ENCODE measurements at regions not wholly inside any gene's neighbourhood (a gene's known extent, or its start where the extent isn't known, plus 50 kb on each side); places are given as distances from the start of the nearest gene placed in this dataset.
"Not testable (repeated sequence)": the region's sequence is repeated elsewhere in the genome, so short reads cannot be mapped to it uniquely, and the experiment has no call there.

DNA sequence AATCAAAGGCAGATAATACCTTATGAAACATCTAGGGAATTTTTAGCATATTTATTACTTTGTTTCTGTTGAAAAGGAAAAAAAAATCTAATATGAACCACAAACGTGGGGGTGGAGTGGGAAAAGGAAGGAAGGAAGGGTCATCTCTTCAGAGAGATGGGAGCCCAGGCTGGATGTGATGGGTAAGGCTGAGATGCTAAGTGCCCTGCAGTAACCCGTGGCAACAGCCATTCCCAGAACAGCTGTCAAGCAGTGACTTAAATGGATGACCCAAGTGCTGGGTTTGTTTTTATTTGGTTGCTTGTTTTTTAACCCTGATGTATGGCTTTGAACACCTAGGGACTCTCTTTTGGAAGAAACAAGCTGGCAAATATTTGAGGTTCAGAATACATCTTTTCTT, 50.7 kb upstream of the KLF7 start:
- DNase-seq (ENCODE audit: low spot score) = no peak

DNA sequence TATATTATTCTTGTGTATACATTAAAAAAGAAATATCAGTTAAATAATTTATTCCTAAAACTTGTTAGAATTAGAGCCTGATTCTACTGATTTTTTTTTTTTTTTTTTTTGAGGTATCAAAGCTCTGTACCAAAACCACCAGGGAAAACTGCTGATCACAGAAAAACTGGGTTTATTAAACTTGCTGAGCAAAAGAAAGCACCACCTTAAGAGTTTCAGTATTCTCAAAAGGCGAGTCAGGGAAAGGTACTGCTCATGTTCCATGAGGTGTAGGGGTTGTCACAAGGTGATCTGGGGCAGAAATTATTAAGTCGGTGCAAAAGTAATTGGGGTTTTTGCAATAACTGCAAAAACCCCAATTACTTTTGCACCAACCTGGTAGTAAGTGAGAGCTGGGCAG, 51.7 kb upstream of the KLF7 start:
- DNase-seq (ENCODE audit: low spot score) = no peak

DNA sequence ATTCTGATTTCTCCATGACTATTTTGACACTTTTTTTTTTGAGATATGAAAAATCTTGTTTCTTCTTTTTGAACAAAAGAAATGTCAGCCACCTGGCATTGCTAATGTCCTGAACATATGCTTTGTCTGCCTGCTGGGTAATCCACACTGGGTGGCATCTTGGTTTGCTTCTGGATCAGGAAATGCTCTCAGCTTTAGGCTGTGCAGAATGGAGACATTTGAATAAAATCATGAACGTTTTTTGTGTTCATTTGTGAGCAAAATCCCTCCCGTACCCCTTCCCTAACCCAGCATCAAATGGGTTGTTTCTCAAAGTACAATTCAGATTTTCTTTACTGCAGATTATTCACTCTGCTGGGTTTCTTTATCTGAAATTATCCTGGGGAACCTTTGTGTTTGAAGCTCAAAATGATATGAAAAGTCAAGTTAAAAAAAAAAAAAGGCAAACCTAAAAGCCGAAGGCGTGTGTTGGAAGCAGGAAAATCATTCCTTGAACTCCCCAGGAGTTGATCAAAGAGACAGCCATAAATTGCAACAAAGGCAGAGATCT, 53.4 kb upstream of the KLF7 start:
- DNase-seq (ENCODE audit: low spot score) = no peak

DNA sequence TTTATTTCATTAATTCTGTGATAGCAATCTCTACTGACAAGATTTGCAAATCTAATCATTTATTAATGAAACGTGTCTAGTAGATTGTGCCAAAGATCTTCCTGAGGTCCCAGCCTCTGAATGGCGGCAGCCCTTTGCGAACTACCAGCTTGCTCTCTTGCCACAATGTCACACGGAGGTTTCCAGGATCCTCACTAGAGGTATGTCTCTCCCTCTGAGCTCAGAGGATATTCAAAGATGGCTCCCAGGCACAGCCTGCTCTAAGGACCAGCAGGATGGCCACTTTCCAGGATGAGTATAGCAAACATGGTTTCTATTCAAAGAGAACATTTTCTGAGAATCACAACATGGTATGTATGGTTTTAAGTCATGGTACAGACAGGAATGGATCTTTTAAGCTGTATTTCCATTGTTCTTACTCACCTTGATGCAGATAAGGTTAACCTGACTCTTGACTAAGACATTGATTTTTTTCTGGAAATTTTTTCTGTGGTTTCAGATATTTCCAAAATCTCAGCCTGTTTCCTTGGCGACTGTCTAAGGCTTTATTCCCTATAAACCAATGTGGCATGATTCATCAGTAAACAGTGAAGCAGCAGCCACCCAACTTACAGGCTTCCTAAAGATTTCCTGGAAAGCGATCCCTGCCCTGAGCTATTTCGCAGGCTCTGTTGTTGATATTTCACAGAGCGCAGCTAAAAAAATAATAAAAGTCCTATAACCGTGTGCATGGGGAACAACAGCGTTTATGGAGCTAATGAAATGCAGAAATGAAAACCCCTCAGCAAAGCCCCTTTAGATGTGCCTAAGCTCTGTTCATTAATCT, 54.1 kb upstream of the KLF7 start:
- DNase-seq (ENCODE audit: low spot score) = no peak

DNA sequence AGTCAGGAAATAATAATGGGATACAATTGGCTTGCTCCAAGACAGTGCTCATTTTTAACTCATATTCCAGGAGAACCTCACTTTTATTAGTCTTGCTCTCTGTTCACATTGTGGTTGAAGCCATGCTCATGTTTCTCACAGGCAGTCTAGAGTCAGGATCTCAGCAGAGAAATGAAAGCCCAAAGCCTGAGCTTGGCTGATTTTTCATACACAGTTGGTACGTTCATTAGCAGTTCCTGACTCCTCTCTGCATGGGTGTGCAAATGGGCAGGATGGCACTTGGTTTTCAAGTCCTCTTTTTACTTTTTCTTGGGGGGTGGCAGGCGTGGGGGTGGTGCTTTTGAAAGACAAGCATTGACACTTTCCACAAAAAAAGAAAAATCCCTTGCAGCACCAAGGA, 56.0 kb upstream of the KLF7 start:
- no peak for DNase-seq (ENCODE audit: low spot score)

DNA sequence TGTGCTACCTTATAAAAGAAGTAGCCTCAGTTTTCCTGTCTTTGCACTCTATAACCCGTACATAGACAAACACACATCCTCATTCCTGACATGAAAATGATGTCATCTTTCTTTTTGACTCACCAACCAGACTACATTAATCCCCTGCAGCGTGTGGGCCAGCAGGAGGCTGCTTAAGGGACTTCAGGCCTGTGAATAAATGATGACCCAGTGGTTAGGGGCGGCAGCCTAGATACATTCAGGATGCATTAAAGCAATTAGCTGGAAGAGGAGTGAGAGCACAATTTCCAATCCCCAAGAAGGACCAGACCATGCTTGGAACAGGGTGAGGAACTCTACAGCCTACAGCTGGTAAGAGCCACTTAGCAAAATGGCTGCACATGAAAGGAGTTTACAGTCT, 57.3 kb upstream of the KLF7 start:
- DNase-seq (ENCODE audit: low spot score) = no peak

DNA sequence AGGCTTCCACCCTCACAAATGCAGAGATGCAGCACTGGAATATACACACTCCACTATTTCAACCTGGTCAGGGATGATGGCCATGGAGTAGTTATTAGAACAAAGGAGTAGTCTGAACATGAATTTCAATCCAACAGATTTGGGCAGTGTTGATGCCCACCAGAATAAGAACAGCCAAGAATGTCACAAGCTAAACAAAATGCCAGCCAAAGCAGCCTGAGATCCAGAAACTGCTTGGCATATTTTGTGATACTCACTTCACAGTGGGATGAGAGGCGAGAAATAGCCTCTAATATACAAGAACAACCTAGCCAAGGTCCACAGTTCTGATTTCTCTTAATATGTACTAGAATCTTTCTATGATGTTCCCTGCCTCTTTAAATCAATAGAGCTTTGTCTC, 58.6 kb upstream of the KLF7 start:
- DNase-seq (ENCODE audit: low spot score) = no peak

DNA sequence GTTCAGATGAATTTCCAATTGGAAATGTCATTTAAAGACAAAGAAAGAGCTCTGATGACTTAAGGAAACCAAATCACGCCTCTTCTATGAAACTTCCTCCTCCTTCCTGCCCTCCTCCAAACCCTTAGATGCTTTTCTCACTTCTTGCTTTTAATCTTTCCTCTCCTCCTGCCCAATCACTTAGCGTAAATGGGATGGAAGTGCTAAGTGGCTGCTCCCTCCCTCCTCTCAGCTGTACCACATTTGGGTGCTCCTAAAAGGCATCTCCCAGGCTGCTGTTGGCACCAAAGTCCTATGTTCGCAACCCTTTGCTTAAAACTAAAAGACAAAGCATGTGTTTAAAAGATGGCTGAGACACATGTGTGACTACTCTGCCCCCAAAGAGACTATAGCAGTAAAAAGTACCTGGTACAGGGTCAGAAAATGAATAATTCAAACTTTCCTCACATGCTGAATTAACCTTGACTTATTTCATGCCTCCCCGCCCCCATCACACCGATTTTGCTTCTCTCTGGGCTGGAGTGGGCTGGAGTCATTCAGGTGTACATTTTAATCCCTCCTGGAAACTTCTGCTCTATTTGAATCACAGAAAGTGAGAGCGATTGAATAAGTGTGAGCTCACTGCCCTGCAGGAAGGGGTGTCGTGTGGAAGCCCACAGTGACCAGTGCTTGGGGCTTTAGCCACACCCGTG, 59.2 kb upstream of the KLF7 start:
- no peak for DNase-seq (ENCODE audit: low spot score)

DNA sequence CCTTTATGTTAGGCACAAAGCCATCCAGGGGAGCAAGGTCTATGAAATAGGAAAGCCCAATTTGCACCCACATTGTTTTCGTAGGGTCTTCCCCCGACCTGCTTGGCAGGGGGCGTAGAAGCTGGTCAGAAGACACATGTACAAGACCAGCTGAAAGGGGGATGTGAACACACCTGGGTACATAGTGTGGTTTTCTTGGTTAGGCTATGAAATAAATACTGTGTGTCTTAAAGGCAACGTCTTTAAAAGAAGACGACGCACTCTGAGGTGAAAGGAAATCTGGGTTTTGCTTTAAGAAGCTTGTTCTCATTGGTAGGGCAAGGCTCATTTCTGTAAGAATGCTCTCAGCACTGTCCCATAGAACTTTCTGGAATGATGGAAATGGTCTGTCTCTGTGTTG, 60.0 kb upstream of the KLF7 start:
- no peak for DNase-seq (ENCODE audit: low spot score)

DNA sequence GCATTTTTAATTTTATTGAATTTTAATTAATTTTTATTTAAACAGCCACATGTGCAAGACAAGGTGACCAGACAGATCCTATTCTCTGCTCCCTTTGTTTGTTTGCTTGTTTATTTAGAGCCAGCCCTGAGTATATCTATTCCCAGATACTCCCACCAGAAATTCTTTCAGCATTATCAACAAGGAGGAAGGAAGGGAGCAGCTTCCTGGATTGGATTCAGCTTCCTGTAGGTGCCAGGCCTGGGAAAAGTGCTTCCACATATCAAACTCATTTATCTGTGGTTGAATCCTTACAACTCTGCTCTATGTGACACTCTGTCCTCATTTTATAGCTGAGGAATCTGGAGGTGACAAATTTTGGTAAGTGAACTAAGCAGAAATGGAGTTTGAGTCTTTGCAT, 60.5 kb upstream of the KLF7 start:
- no peak for DNase-seq (ENCODE audit: low spot score)

DNA sequence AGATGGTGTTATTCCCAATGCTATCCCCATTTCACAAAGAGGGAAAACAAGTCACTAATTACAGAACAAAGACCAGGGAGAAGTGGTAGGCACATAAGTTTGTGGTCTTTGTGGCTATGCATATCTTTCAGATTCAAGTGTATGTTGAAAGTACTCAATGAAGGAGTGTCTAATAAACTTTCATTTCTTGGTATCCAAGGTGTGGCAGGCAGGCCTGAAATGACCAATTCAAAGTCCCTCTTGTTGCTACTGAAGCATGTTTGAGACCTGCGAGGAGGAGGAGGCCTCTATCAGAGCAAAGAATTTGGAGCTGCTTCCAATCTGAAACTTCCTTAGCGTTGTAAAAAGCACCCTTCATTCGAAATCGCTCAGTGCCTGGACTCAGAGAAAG, 60.9 kb upstream of the KLF7 start:
- DNase-seq (ENCODE audit: low spot score) = no peak

DNA sequence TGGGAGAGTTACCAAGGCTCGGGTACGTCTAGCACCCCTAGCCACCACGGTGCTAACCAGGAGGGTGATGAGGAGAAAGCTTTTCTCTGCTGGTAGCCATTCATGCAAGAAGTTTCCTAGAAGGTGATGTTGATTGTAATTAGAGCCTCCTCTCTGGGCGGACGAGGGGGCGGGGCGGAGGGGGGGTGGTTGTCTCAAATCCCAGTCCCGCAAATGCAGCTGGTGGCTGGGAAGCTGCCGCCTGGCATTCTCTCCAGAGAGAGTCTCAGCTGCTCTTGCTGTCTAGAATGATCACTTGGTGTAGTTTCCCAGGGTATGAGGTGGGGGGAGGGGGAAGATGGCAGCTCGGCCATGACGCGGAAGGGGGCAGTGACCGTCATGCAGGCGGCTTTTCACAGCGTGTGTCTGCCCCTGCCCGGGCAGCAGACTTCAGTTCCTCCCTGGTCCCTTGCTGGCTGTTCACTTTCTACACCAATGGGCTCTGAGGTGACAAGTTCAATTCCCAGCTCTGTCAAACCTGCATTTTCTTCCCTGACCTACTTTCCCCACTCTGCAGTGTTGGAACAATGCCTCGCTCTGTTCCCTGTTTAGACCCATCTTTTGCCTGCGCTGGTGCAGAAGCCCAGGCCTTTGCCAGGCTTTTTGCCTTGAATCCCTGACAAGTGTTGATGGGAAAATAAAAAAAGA, 61.5 kb upstream of the KLF7 start:
- no peak for DNase-seq (ENCODE audit: low spot score)

DNA sequence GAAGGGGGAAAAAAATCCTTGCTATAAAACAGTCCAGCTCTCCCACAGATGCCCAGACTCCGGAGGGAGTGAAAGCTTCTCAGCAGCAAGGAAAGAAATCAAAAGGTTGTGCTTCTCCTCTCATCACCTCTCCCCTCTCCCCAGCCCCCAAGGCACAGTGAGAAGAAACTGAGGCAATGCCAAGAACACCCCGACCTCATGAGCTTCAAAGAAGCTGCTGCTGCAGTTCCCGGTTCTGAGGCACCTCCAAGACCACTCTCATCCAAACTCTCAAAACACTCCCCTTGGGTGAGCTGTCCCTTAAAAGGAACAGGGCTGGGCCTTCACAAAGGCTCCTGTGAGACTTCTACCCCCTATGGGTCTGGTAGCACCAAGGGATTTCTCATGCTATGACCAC, 62.0 kb upstream of the KLF7 start:
- DNase-seq (ENCODE audit: low spot score) = no peak

DNA sequence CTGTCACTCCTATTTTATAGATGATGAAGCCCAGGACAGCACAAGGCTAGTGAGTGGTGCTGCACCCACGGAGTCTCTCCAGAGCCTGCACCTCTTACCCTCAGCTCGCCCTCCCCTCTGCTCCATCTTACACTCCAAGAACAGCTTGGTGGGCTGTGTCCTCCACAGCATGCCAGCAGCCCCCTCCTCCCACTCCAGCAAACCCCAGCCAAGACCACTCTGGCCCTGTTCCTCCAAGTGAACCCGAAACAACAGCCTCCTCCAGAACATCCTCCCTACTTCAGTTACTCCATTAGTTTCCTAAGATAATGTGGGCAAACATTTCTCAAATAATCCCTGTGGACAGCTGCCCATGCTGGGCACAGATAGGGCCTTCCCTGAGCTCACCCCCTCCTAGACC, 62.7 kb upstream of the KLF7 start:
- no peak for DNase-seq (ENCODE audit: low spot score)

DNA sequence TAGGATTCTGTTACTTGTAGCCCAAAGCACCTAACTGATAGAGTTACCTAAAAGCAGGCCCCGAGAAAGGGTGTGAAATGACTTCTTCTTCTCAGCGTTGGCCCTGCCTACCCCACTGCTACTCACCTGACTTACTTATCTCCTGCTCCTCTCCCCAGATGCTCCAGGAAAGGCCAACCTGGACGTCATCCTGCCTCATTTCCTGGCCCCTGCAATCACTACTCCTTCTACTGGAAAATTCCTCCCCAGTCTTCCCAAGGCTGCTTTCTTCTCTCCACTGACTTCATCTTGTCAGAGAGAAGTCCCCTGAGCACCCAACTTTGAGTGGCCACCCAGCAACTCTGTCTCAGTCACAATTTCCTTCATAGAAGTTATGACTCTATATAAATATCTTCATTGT, 63.4 kb upstream of the KLF7 start:
- no peak for DNase-seq (ENCODE audit: low spot score)

DNA sequence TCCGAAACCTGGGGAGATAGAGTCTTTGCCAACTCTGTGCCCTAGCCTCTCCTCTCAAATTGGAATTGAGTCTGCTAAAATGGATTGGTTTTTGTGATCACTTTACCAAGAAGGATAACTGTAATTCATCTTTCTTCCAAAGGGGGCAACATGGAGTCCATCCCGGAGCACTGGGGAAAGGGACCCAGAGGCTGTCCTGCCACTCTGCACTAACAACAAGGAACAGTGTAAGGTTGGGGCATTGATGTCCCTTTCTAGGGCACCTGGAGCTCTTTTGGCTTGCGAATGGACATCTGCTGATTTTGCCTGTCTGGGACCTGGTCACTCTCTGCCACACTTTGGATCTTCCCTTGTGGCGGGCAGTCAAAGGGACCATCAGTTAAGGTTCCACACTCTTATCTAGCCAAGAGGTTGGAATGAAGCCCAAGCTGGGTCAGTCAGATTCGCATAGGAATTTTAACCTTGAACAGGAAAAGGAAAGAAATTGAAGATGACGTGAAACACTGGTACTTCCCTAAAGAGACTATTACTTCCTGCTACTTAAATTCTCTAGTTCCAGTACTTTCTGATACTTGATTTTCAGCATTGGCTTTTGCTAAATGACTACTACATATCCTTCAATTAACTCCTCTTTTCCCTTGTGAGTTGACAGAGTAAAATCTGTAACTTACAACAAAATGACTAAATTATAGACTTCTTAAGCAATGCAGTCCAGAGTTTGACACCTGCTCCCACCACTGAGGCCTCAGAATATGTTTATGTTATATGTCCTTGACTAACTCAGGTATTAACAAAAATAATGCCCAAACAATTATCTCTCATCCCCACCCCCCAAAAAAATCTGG, 64.7 kb upstream of the KLF7 start:
- no peak for DNase-seq (ENCODE audit: low spot score)

DNA sequence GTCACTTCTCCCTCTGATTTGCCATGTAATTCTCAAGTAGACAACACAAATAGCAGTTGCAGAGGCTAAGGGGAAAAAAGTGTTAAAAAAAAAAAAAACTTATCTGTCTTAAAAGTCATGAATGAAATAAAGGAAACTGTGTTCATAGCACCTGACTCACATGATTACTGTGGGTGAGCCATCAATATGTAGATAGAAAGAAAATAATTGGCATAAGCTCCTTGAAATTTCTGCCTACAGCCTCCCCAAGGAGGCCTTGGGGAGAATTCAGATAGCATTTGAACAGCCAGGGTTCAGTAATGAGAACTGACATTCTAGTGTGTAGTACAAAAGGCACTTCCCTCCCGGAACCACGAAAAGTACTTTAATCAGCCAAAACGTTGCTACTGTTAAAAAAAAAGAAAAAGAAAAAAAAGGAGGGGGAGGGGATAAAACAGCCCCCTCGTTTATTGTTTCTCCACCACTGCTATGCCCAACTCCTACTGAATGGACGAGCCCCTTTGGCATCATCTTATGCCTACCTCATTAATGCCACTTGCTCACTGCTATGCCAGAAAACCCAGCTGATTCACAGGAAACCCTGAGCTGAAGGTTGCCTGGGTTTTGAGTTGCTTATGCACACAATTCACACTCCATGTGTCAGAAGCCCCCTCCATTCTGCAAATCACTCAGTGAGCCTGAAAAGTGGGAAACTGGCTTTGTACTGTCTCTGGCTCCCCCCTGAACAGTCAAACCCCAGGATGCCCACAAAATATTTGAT, 65.5 kb upstream of the KLF7 start:
- DNase-seq (ENCODE audit: low spot score) = no peak

DNA sequence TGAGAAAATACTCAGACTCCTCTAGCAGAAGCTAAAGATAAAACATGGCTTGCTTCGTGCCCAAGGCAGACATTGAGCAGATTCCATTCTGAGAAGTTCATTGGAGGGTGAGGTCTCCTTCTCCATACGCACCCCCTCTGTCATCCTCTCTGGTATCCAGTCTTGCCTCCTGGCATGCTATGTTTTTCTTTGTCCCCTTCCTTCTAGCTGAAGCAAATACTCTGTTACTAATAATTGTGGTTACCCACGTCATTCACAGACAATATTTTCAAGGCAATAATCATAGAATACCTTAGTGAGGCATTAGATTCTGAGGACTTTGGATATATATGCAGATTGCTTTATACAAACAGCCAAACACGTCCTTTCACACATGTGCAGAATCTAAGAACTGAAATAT, 66.2 kb upstream of the KLF7 start:
- no peak for DNase-seq (ENCODE audit: low spot score)

DNA sequence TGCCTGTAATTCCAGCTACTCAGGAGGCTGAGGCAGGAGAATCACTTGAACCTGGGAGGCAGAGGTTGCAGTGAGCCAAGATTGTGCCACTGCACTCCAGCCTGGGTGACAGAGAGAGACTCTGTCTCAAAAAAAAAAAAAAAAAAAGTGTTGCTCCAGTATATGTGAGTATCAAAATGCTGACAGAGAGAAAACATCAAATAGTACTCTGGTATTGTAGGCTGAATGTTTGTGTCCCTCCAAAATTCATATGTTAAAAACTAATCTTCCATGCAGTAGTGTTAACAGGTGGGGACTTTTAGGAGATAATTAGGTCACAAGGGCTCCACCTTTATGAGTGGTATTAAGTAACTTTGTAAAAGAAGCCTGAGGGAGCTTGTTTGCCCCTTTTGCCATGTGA, 67.4 kb upstream of the KLF7 start:
- not testable (repeated sequence) for DNase-seq (ENCODE audit: low spot score)

DNA sequence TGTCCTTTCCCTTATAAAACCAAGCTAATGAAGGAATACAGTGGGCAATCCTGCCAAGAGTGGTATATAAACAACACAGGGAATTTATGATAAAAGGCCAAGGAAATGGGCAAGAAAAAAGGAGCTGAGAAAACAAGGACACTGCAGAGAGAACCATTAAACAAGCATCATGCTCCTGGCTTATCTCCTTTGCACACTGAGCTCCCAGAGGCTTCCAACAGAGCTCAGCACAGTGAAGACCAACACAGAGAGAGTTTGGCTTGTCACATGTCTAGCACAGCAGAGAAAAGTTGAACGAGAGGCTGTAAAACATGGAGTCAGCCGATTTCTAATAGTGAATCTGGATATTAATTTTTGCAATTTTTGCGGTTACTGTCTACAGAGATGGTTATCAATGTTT, 68.0 kb upstream of the KLF7 start:
- DNase-seq (ENCODE audit: low spot score) = no peak

DNA sequence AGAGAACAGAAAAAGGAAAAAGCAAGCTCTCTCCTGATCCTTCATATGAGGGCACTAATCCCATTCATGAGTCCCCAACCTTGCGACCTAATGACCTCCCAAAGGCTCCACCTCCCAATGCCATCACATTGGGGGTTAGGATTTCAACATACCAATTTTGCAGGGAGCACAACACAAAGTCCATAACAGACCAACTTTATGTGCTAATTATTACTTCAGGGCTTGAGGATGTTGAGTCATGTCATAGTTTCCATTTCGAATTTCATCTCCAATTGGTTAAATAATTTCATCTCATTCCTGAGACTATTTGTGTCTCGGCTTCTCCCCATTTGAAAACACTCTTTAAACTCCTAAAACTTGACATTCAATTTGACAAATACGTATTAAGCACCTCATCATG, 69.9 kb upstream of the KLF7 start:
- DNase-seq (ENCODE audit: low spot score) = no peak

Data from hematopoietic multipotent progenitor cell treated with erythropoietin and hydrocortisone succinate and interleukin-3 and kit ligand, for 17 days (in vitro differentiated cells).